ENCODE measurements at regions not wholly inside any gene's neighbourhood (a gene's known extent, or its start where the extent isn't known, plus 50 kb on each side); places are given as distances from the start of the nearest gene placed in this dataset.

GRCh38 chr3:135760581-135760980 is 204.9 kb upstream of the PPP2R3A start:
- TF ChIP-seq, protein P1, sequence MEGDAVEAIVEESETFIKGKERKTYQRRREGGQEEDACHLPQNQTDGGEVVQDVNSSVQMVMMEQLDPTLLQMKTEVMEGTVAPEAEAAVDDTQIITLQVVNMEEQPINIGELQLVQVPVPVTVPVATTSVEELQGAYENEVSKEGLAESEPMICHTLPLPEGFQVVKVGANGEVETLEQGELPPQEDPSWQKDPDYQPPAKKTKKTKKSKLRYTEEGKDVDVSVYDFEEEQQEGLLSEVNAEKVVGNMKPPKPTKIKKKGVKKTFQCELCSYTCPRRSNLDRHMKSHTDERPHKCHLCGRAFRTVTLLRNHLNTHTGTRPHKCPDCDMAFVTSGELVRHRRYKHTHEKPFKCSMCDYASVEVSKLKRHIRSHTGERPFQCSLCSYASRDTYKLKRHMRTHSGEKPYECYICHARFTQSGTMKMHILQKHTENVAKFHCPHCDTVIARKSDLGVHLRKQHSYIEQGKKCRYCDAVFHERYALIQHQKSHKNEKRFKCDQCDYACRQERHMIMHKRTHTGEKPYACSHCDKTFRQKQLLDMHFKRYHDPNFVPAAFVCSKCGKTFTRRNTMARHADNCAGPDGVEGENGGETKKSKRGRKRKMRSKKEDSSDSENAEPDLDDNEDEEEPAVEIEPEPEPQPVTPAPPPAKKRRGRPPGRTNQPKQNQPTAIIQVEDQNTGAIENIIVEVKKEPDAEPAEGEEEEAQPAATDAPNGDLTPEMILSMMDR (IDR thresholded peaks at IDR 0.05; ENCODE audit: poor library complexity, severe bottlenecking): no peak
- TF ChIP-seq EP300 (conservative IDR thresholded peaks at IDR 0.05; ENCODE audit: poor library complexity, severe bottlenecking): no peak
- TF ChIP-seq TAF1 (IDR thresholded peaks at IDR 0.05; ENCODE audit: low read depth): no peak
- TF ChIP-seq, protein P2, sequence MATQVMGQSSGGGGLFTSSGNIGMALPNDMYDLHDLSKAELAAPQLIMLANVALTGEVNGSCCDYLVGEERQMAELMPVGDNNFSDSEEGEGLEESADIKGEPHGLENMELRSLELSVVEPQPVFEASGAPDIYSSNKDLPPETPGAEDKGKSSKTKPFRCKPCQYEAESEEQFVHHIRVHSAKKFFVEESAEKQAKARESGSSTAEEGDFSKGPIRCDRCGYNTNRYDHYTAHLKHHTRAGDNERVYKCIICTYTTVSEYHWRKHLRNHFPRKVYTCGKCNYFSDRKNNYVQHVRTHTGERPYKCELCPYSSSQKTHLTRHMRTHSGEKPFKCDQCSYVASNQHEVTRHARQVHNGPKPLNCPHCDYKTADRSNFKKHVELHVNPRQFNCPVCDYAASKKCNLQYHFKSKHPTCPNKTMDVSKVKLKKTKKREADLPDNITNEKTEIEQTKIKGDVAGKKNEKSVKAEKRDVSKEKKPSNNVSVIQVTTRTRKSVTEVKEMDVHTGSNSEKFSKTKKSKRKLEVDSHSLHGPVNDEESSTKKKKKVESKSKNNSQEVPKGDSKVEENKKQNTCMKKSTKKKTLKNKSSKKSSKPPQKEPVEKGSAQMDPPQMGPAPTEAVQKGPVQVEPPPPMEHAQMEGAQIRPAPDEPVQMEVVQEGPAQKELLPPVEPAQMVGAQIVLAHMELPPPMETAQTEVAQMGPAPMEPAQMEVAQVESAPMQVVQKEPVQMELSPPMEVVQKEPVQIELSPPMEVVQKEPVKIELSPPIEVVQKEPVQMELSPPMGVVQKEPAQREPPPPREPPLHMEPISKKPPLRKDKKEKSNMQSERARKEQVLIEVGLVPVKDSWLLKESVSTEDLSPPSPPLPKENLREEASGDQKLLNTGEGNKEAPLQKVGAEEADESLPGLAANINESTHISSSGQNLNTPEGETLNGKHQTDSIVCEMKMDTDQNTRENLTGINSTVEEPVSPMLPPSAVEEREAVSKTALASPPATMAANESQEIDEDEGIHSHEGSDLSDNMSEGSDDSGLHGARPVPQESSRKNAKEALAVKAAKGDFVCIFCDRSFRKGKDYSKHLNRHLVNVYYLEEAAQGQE (IDR thresholded peaks at IDR 0.05; ENCODE audit: borderline replicate concordance): no peak
- TF ChIP-seq EZH2 (IDR thresholded peaks at IDR 0.05; ENCODE audit: borderline replicate concordance, insufficient read depth, low read length, poor library complexity, severe bottlenecking): no peak
- no peak for TF ChIP-seq POLR2AphosphoS5 (IDR thresholded peaks at IDR 0.05)
- no peak for TF ChIP-seq SMC3 (conservative IDR thresholded peaks at IDR 0.05; ENCODE audit: poor library complexity)
- TF ChIP-seq RAD21 (conservative IDR thresholded peaks at IDR 0.05): no peak

Data from neural cell (in vitro differentiated cells).